ENCODE measurements at regions not wholly inside any gene's neighbourhood (a gene's known extent, or its start where the extent isn't known, plus 50 kb on each side); places are given as distances from the start of the nearest gene placed in this dataset.

DNA sequence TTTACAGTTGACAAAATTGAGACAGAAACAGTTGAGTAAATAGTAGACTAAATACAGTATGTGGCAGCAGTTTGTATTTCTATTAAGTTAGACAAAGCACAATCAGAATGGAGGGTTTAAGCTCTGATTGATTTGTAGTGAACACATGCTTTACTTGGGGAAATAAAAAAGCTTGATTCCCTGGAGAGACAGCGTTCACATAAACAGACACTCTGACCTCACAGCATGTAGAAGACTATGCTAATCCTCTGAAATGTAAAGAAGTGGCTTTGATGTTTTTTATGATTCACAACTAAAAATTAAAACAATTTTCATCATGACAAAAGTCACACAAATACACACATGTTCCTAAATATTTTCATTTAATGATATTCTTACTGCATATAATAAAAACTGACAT is 126.9 kb upstream of the FAM83B start:
- no peak overlapping the region for H3K14ac ChIP-seq (ENCODE audit: insufficient read depth, low read length)
- H3K27ac ChIP-seq (ENCODE audit: insufficient read length, low read depth, low read length) = no peak overlapping the region
- no peak overlapping the region for H3K4ac ChIP-seq (ENCODE audit: low read depth, low read length)
- no peak overlapping the region for H2BK20ac ChIP-seq (ENCODE audit: low read depth, low read length, poor library complexity, severe bottlenecking)
- Mint-ChIP-seq H3K36me3 (ENCODE audit: insufficient read depth in 1 of 3, low read depth in 3 of 3) (no peaks in the 10 kb centered on the region), H3K9me3 (no peaks in the 10 kb centered on the region), H3K27ac (no peak overlapping the region; a peak in 1 of 7 replicates), H3K4me1 (peaks cover 10 to 16% of the 10 kb centered on the region in 2 experiments), H3K27me3 (ENCODE audit: low read depth) (no peaks in the 10 kb centered on the region), H3K4me3 (no peak overlapping the region)
- H3K9ac ChIP-seq (ENCODE audit: extremely low read depth, insufficient read length, low read length) = no peak overlapping the region
- no peak overlapping the region for H3K23ac ChIP-seq (ENCODE audit: insufficient read length, low read depth, low read length)
- H2AK5ac ChIP-seq (ENCODE audit: insufficient read length, low read length) = no peak overlapping the region
- H4K5ac ChIP-seq (ENCODE audit: insufficient read length, low read depth, low read length) = no peak overlapping the region
- no CpG with 5 or more reads among the region's 1 CpG for WGBS (ENCODE audit: extremely low coverage, insufficient read length, low lambda C conversion rate)
- no peaks in the 10 kb centered on the region for H3K27me3 ChIP-seq (ENCODE audit: insufficient read depth, low read length)
- no peak overlapping the region for H2BK12ac ChIP-seq (ENCODE audit: insufficient read length, low read depth, low read length)
- H2BK5ac ChIP-seq (ENCODE audit: insufficient read length, low read length) = no peak overlapping the region
- no peak overlapping the region for H2AFZ ChIP-seq (ENCODE audit: low read length)
- H3K79me1 ChIP-seq (ENCODE audit: insufficient read depth, low read depth, low read length, poor library complexity, severe bottlenecking) = no peaks in the 10 kb centered on the region
- no peaks in the 10 kb centered on the region for H3K79me2 ChIP-seq (ENCODE audit: insufficient read depth, low read length)
- no peak overlapping the region for H3K4me2 ChIP-seq (ENCODE audit: insufficient read depth, insufficient read length, low read length)
- H4K91ac ChIP-seq (ENCODE audit: insufficient read length, low read depth, low read length) = no peak overlapping the region
- H3K4me1 ChIP-seq (ENCODE audit: insufficient read depth, low read length) = no peaks in the 10 kb centered on the region
- TF ChIP-seq, protein P1, sequence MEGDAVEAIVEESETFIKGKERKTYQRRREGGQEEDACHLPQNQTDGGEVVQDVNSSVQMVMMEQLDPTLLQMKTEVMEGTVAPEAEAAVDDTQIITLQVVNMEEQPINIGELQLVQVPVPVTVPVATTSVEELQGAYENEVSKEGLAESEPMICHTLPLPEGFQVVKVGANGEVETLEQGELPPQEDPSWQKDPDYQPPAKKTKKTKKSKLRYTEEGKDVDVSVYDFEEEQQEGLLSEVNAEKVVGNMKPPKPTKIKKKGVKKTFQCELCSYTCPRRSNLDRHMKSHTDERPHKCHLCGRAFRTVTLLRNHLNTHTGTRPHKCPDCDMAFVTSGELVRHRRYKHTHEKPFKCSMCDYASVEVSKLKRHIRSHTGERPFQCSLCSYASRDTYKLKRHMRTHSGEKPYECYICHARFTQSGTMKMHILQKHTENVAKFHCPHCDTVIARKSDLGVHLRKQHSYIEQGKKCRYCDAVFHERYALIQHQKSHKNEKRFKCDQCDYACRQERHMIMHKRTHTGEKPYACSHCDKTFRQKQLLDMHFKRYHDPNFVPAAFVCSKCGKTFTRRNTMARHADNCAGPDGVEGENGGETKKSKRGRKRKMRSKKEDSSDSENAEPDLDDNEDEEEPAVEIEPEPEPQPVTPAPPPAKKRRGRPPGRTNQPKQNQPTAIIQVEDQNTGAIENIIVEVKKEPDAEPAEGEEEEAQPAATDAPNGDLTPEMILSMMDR (conservative IDR thresholded peaks at IDR 0.05) = no peak
- H2BK15ac ChIP-seq (ENCODE audit: low read depth, low read length) = no peak overlapping the region
- H4K8ac ChIP-seq (replicated peaks; ENCODE audit: insufficient read length, low read depth, low read length) = no peak overlapping the region
- no peak overlapping the region for H3K18ac ChIP-seq (ENCODE audit: insufficient read length, low read depth, low read length)
- H4K20me1 ChIP-seq (ENCODE audit: control insufficient read depth, insufficient read depth, insufficient read length) = no peaks in the 10 kb centered on the region
- no peaks in the 10 kb centered on the region for H3K9me3 ChIP-seq (ENCODE audit: control insufficient read depth, low read depth, low read length)
- H3T11ph ChIP-seq (ENCODE audit: low read length) = no peak overlapping the region
- H3K23me2 ChIP-seq (ENCODE audit: insufficient read length, low read depth, low read length, poor library complexity, severe bottlenecking) = no peaks in the 10 kb centered on the region
- DNase-seq = no peak
- H2BK120ac ChIP-seq (ENCODE audit: low read depth, low read length, poor library complexity, severe bottlenecking) = no peak overlapping the region
- no peak overlapping the region for H3K56ac ChIP-seq (ENCODE audit: insufficient read length, low read depth, low read length)

Data from H9 (cell line).